SK-N-MC (cell line): ENCODE measurements at regions not wholly inside any gene's neighbourhood (a gene's known extent, or its start where the extent isn't known, plus 50 kb on each side); places are given as distances from the start of the nearest gene placed in this dataset.

ENCODE experiments used
- EZH2 ChIP-seq: fragments of 200-600 bp; sonication (generic); IDR thresholded peaks from one replicate; pipeline ENCODE4 v1.6.1; 2017; ENCODE audit warnings: antibody characterized with exemption
- POLR2AphosphoS5 ChIP-seq: IDR thresholded peaks from 2 replicates; pipeline ENCODE4 v1.6.1; 2012; ENCODE audit warnings: mild to moderate bottlenecking, low read depth, low read length, borderline replicate concordance

- no peak for TF ChIP-seq EZH2
- no peak for TF ChIP-seq POLR2AphosphoS5
These were observed 1914.5 kb upstream of the PIK3C3 start for GRCh38 chr18:40040574-40040973.
